HTR-8/SVneo (cell line): ENCODE measurements at regions not wholly inside any gene's neighbourhood (a gene's known extent, or its start where the extent isn't known, plus 50 kb on each side); places are given as distances from the start of the nearest gene placed in this dataset.
A peak's percentile ranks its signal among the peaks of the same experiment; 100 is the strongest.

ENCODE experiments used
- DNase-seq: peaks from one replicate; pipeline ENCODE4 v3.0.0; 2011; ENCODE audit warnings: low spot score, mixed read lengths; ENCODE audit not compliant: insufficient read length
- FAIRE-seq: peaks from 2 replicates; lab custom pipeline; 2011; peaks lifted over from hg19 to GRCh38; lab: Jason Lieb, UNC

DNA sequence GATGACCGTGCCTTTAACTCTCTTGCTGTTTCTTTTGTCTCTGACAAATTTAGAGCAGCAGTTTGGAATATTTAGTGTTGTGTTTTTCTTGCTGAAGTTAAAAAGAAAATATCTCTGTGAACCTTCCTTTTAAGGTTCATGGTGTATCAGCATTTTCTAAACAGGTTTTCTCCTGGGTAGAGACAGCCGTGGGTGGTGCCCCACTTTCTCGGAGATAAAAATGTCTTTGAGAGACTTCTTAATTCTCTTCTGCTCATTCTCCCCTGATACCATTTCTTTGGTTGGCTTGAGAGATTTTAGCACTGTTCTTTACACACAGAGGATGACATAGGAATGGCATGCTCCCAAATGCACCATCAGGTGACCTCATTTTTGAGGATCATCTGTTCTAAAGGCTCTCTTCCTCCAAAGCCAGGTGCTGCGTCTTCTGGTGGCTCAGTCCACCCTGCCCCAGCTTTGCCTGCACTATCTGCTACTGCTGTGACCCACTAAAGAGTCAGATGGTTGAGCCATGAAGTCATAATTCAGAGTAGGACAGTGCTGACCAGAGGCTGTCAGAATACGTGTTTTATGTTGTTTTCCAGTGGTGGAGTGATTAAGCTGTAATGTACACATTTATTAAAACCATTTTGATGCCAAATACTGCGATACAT, 90.3 kb upstream of the SLC10A2 start:
- no peak for FAIRE-seq
- DNase-seq, result no peak

DNA sequence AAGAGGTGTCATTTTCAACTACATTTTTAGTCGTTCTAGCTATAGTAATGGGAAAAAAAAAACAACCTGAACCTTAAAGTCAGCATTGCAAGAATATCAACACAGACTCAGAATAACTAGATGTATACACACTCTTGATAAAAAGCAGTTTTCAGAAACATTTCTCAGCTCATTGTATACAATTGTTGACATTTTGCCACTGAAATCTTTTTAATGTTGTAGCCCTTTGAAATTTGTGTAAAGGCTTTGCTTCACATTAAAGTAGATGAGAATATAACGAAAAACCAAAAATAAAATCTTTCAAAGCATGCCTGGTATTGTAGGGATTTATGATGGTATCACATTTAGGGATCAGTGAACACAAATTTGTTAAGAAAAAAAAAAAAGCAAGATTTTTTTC, 87.2 kb upstream of the SLC10A2 start:
- no peak for DNase-seq
- FAIRE-seq, result no peak

DNA sequence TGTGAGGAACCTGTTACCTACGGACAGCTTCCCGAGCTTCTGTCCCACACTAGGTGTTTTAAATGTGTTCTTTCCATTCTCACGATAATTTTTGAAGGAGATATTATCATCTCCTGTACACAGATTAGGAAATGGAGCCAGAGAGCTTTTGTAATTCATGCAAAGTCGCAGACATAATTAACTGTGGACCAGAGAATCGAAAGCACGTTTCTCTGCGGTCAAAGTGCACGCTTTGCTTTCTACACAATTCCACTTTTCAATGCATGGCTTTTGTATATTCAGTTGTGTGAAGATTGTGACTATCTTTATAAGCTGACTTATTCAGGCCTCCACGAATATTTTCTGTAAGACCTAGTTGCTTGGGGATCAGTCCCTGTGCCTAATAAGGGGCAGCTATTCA, 81.7 kb upstream of the SLC10A2 start:
- no peak for FAIRE-seq
- no peak for DNase-seq

DNA sequence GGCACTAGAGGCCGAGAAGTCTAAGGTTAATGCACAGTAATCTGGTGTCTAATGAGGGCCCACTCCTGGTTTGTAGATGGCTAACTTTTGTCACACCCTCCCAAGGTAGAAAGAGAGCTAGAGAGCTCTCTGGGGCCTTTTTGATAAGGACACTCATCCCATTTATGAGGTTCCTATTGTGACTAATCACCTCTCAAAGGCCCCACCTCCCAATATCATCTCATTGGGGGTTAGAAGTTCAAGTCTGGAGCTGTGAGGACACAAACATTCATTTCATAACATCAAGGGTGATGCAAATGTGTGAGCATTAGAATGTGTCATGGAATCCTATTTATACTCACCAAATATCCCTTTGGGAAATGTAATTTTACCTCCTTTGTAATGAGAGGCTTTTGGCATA, 79.2 kb upstream of the SLC10A2 start:
- no peak for DNase-seq
- no peak for FAIRE-seq

DNA sequence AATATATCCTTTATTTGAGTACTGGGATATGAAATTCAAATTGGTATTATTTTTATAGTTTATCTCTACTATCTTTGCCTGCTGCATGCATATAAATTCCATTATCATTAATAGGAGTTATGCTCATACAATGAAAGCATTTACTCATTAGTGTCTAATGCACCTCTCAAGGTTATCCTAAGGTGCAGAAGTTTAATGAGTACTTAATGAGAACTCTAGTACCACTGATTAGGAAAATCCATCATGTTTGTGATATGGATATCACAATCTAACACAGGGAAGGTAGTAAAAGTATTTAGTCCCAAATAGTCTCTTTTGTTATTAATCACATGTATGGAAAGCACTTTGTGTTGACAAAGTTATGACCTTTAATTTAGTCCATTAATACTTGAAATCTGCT, 77.2 kb upstream of the SLC10A2 start:
- FAIRE-seq (no peak), DNase-seq (no peak)

DNA sequence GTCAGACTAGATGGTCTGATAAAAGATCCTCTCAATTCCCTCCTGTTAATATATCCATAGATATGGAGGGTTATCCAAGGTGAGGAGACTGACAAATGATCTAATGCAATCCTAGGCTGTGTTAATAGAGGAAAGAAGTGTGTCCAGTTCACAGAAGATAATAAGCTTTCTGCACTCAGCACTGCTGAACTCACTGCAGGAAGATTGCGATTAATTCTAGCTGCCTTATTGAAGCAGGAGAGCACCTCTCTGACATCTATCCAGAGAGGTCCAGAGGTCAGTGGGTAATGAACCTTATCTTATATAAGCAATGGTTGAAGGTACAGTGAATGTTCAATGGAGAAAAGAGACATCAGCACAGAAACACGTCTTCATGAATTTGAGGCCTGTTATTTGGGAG, 75.9 kb upstream of the SLC10A2 start:
- FAIRE-seq (no peak), DNase-seq (no peak)

DNA sequence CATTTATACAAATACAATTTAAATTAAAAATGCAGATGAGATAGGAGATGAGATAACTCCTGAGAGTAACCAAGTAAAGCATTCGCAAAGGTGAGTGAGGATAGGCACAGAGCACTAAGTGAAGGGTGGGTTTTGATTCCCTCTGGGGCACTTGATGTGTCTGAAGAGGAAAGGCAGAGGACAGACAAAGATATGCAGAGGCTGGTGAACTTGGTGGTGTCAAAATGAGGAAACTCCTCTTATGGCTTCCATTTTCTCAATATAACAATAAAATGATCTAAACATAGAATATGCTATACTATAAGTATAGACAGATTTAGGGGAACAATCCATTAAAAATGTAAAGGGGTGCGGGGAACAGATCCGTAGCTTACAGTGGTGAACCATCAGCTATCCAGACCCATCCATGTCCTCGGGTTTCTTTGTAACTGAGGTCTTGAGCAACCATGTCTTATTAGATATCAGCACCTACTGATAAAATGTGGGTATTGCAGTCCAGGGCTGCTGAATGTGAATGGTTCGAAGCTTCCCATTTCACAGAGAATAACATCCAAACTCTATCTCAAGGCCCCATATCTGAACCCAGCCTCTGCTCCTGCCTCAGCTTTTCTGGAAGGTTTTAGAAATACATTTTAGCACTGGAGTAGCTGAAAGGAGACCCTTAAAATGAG, 73.9 kb upstream of the SLC10A2 start:
- FAIRE-seq (no peak), DNase-seq (peak; percentile 5)

DNA sequence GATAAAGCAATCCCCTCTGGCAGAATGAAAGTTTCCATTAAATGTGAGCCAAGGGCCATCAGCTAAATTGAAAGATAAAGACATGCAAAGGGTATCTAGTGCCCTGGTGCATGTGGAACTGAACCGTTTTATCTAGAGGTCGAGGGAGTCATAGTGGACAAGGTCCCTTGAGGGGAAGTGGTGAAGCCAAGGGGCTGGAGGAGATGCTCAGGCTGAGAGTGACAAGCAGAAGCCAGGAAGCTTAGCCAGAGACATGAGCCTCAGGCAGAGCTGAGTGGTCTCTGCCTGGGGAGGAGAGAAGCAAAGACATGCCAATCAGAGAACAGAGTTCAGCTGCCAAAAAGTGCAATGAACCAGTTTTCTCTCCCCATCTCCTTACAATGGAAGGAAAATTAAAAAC, 68.1 kb upstream of the SLC10A2 start:
- DNase-seq (no peak), FAIRE-seq (no peak)

DNA sequence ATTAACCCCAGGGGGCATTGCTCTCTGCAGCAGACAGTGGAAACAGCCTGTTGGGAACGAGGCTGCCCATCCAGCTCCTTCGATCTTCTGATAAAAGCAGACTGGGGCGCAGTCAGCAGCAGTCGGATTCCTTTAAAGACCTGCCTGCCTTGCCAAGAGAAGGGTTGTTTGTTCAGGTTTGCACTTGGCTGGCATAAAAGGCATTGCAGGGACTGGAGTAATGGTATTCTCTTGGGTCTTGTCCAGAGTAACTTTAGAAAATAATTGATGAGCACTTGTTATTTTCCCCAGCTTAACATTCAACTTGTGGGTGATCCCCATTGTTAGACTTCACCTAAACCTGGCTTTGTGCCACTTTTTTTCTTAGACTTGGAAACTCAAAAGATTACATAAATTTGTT, 67.3 kb upstream of the SLC10A2 start:
- FAIRE-seq, result no peak
- no peak for DNase-seq

DNA sequence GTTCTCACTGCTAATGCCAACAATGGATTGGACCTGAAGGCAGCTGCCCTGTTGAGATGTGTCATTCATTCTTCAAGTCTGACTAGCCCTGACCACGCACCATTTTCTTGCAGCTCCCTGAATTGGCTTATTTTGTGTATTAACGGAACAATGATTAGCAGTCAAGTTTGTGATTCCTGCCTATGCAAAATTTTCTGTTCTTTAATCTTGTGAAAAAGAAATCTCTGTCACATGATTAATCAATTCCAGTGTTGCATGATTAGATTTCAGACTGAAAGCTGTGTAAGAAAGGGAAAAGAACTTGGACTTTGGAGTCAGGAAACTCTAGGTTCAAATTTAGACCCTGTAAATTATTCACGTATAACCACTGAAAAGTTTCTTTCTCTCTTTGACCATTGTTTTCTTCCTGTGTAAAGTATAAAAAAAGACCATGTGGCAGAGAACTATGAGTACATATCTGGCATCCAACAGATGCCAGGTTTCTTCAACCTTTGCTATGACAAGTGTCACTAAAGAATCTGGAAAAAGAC, 64.5 kb upstream of the SLC10A2 start:
- DNase-seq (no peak), FAIRE-seq (no peak)

DNA sequence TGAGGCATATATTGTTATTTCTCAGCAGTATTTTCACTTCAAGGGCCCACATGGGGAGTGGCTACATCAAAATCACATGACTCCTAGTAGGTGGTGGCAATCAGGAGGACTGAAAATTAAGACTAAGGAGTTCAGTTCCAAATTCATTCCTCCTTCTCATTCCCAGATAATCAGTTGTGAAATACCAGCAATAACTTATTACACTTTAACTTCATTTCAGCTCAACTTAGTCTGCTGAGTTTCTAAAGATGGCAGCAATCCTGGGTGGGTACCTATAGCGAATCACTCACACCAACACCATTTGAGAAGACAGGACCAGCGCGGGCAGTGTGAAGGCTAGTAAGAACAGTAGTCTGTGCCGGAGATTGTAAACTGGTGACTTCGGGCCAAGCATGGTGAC, 63.9 kb upstream of the SLC10A2 start:
- DNase-seq (no peak), FAIRE-seq (no peak)
